Spinal cord (tissue), 9 donors: ENCODE measurements at regions not wholly inside any gene's neighbourhood (a gene's known extent, or its start where the extent isn't known, plus 50 kb on each side); places are given as distances from the start of the nearest gene placed in this dataset.

Source experiments
- DNase-seq, 6 donors: peaks; one replicate each; pipeline versions ENCODE4 v3.0.0 to v3.0.0-alpha.2; 2013 to 2015; ENCODE audit warnings: low spot score in 6 of 6, low read depth in 4 of 6
- H3K27ac ChIP-seq: one replicate; pipeline ENCODE4 v1.5.1; 2013; ENCODE audit warnings: low read depth, low read length, control low read depth
- H3K27me3 ChIP-seq: one replicate; pipeline ENCODE4 v1.6.1; 2013; ENCODE audit warnings: low read length; ENCODE audit not compliant: control insufficient read depth, insufficient read depth
- H3K36me3 ChIP-seq: one replicate; pipeline ENCODE4 v1.6.1; 2013; ENCODE audit warnings: low read length; ENCODE audit not compliant: control insufficient read depth, insufficient read depth
- H3K4me1 ChIP-seq: one replicate; pipeline ENCODE4 v1.6.1; 2013; ENCODE audit warnings: low read length; ENCODE audit not compliant: control insufficient read depth, insufficient read depth
- H3K4me3 ChIP-seq: one replicate; pipeline ENCODE4 v1.5.1; 2013; ENCODE audit warnings: low read depth, low read length, control low read depth
- H3K9me3 ChIP-seq: one replicate; pipeline ENCODE4 v1.6.1; 2013; ENCODE audit warnings: low read length; ENCODE audit not compliant: control insufficient read depth, insufficient read depth
- WGBS: methylation state at CpG from one replicate; pipeline ENCODE4 v1.1.5; 2013; ENCODE audit warnings: missing lambda C conversion rate; ENCODE audit not compliant: insufficient coverage; 5-methylcytosine and 5-hydroxymethylcytosine counted together
- donor health status: healthy.

- peak; percentile 22 to 94 (median 58) for DNase-seq
- Histone ChIP-seq H3K27ac (no peak overlapping the region), H3K9me3 (no peaks in the 10 kb centered on the region), H3K4me3 (no peak overlapping the region), H3K36me3 (no peaks in the 10 kb centered on the region), H3K4me1 (no peaks in the 10 kb centered on the region), H3K27me3 (no peaks in the 10 kb centered on the region)
- no CpG with 5 or more reads among the region's 2 CpGs for WGBS
Measured at GRCh38 chr5:58122157-58122556, 337.7 kb downstream of the PLK2 start.

GRCh38 chr5:58121391-58121790 is 338.5 kb downstream of the PLK2 start:
- Histone ChIP-seq H3K27me3 (no peaks in the 10 kb centered on the region), H3K4me3 (no peak overlapping the region), H3K36me3 (no peaks in the 10 kb centered on the region), H3K27ac (no peak overlapping the region), H3K4me1 (no peaks in the 10 kb centered on the region), H3K9me3 (no peaks in the 10 kb centered on the region)
- no CpG with 5 or more reads among the region's 2 CpGs for WGBS
- DNase-seq, result peak in 2 of 6 donors; percentile 23 to 47

- H3K27me3 ChIP-seq, result no peaks in the 10 kb centered on the region
Measured at GRCh38 chr5:58117542-58117941, 342.3 kb downstream of the PLK2 start.

DNA sequence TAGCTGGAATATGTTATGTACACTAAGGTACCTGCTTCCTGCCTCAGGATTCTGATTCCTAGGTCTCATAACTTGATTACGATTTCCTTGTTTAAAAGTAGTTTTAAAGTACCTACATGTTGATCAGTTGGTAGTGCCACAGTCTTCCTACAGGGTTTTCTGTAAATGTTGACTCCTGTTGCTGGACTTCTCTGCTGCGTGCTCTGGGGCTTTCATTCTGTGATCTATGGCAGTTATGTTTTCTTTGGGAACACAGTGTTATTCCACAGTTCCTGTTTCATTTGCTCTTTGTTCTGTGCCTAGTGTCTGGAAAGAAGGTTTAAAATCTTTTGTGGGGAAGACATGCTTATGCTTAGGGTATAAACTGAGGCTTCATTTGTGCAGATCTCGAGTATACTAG is 343.5 kb downstream of the PLK2 start:
- H3K9me3 ChIP-seq, result no peaks in the 10 kb centered on the region
- no peak overlapping the region for H3K4me3 ChIP-seq
- DNase-seq, result no peak
- no peak overlapping the region for H3K27ac ChIP-seq
- no peaks in the 10 kb centered on the region for H3K27me3 ChIP-seq
- H3K36me3 ChIP-seq, result no peaks in the 10 kb centered on the region
- H3K4me1 ChIP-seq, result no peaks in the 10 kb centered on the region
- WGBS, result 86% methylated on average over 2 of the region's 3 CpGs

More at GRCh38 chr5:58117542-58117941, 342.3 kb downstream of the PLK2 start:
- H3K4me1 ChIP-seq, result no peaks in the 10 kb centered on the region
- no peak overlapping the region for H3K27ac ChIP-seq
- no peak overlapping the region for H3K4me3 ChIP-seq
- H3K9me3 ChIP-seq, result no peaks in the 10 kb centered on the region
- 20% methylated on average over 2 of the region's 2 CpGs for WGBS
- DNase-seq, result no peak
- no peaks in the 10 kb centered on the region for H3K36me3 ChIP-seq

- no peak overlapping the region for H3K27ac ChIP-seq
- no peaks in the 10 kb centered on the region for H3K9me3 ChIP-seq
- DNase-seq, result no peak
- H3K4me1 ChIP-seq, result no peaks in the 10 kb centered on the region
- no peak overlapping the region for H3K4me3 ChIP-seq
- WGBS, result 100% methylated on average over 1 of the region's 1 CpG
- H3K36me3 ChIP-seq, result no peaks in the 10 kb centered on the region
- no peaks in the 10 kb centered on the region for H3K27me3 ChIP-seq
Measured at GRCh38 chr5:58115811-58116210, 344.1 kb downstream of the PLK2 start.

DNA sequence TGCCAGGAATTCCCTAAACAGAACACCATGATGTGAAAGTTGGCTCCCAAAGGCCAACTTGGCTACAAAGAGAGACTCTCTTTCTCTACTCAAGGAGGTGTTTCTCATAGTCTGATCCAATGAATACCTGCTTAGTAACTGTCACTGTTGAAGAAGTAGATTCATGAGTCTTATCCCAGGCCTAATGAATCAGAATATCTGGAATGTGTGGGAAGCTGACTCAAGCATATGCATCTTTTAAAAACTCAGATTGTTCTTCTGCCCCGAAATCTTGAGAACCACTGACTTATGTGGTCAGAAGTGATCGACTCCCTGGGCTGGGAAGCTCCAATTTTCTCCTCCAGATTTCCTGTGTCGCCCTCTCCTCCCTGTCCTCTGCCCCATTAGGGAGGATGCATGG is 345.6 kb downstream of the PLK2 start:
- Histone ChIP-seq H3K4me1 (no peaks in the 10 kb centered on the region), H3K36me3 (no peaks in the 10 kb centered on the region), H3K27ac (no peak overlapping the region), H3K4me3 (no peak overlapping the region), H3K9me3 (no peaks in the 10 kb centered on the region), H3K27me3 (no peaks in the 10 kb centered on the region)
- DNase-seq, result no peak
- 100% methylated on average over 3 of the region's 3 CpGs for WGBS

- DNase-seq, result no peak
- Histone ChIP-seq H3K27me3 (no peaks in the 10 kb centered on the region), H3K36me3 (no peaks in the 10 kb centered on the region), H3K4me1 (no peaks in the 10 kb centered on the region), H3K9me3 (no peaks in the 10 kb centered on the region), H3K4me3 (no peak overlapping the region), H3K27ac (no peak overlapping the region)
- WGBS, result 100% methylated on average over 2 of the region's 9 CpGs
Measured at GRCh38 chr5:58113172-58113571, 346.7 kb downstream of the PLK2 start.

GRCh38 chr5:58108511-58108910 is 351.4 kb downstream of the PLK2 start:
- 78% methylated on average over 1 of the region's 1 CpG for WGBS
- no peaks in the 10 kb centered on the region for H3K9me3 ChIP-seq

DNA sequence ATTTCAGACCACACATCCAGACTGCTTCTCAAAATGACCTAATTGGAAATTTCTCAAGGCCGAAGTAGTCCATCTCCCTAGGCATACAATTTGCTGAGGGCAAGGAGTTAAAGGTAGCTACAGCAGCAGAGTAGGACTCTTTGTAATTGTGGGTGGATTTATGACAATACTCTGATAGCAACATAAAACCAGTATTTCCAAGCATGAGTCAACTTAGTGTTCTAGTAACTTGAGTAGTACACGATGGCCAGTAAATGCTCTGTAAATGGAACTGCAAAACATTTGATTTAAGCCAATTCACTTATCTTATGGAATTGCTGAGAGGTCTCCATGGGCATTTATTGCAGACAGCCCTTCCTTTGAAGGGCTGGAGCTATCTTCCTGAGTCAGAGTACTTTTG is 352.2 kb downstream of the PLK2 start:
- no peaks in the 10 kb centered on the region for H3K27me3 ChIP-seq
- no CpG with 5 or more reads among the region's 2 CpGs for WGBS
- H3K4me1 ChIP-seq, result no peaks in the 10 kb centered on the region
- no peaks in the 10 kb centered on the region for H3K9me3 ChIP-seq
- H3K4me3 ChIP-seq, result no peak overlapping the region
- no peaks in the 10 kb centered on the region for H3K36me3 ChIP-seq
- no peak overlapping the region for H3K27ac ChIP-seq
- no peak for DNase-seq

More at GRCh38 chr5:58108511-58108910, 351.4 kb downstream of the PLK2 start:
- no peaks in the 10 kb centered on the region for H3K27me3 ChIP-seq
- no peaks in the 10 kb centered on the region for H3K36me3 ChIP-seq
- H3K4me1 ChIP-seq, result no peaks in the 10 kb centered on the region
- DNase-seq, result no peak
- H3K4me3 ChIP-seq, result no peak overlapping the region
- no peak overlapping the region for H3K27ac ChIP-seq

DNA sequence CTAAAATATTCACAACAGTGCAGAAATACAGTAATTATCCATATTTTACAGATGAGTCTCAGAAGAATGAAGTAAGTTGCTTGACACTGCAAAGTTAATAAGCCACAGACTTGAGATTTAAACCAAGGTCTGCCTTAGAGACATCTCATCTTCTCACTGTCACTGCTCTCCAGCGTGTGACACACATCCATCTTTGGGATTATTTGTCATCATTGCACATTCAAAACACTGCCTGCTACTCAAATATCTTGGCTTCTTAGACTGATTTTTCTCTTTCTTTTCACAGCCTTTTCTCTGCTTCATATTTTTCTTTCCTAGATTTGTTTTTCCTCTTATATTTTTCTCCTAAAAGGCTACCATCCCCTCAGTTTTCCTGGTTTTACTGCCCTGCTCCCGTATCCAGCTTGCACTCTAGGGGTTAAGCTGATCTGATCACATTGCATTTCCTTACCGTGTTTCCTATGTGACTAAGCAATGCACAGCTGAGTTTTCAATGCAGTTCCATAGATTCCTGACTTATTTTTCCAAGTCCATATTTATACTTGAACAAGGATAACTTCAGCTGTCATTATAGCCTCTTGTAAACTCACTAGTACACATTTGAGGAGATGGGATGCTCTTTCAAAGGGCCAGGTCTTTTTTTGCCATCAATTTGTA is 353.0 kb downstream of the PLK2 start:
- DNase-seq, result no peak
- 73% methylated on average over 2 of the region's 3 CpGs for WGBS
- Histone ChIP-seq H3K36me3 (no peaks in the 10 kb centered on the region), H3K4me3 (no peak overlapping the region), H3K27me3 (no peaks in the 10 kb centered on the region), H3K27ac (no peak overlapping the region), H3K9me3 (no peaks in the 10 kb centered on the region), H3K4me1 (no peaks in the 10 kb centered on the region)
